ENCODE measurements at regions not wholly inside any gene's neighbourhood (a gene's known extent, or its start where the extent isn't known, plus 50 kb on each side); places are given as distances from the start of the nearest gene placed in this dataset.
"Not testable (repeated sequence)": the region's sequence is repeated elsewhere in the genome, so short reads cannot be mapped to it uniquely, and the experiment has no call there.

GRCh38 chr6:130716466-130716865 is 110.7 kb upstream of the SMLR1 start:
- TF ChIP-seq CTCF (IDR thresholded peaks at IDR 0.05), result no peak
- no peak for TF ChIP-seq POLR2A (IDR thresholded peaks at IDR 0.05)
- 90 to 93% methylated on average over 3 of the region's 3 CpGs for WGBS, 2 donors
- no peaks in the 10 kb centered on the region for H3K4me1 ChIP-seq
- no peaks in the 10 kb centered on the region for H3K27me3 ChIP-seq
- H3K9me3 ChIP-seq, result no peaks in the 10 kb centered on the region
- intact Hi-C loops (cut with DNase I; ENCODE audit: low total_unique reads), result no loop called here
- no peak for DNase-seq
- no peak overlapping the region for H3K4me3 ChIP-seq
- no peak overlapping the region for H3K27ac ChIP-seq
- no peaks in the 10 kb centered on the region for H3K36me3 ChIP-seq (ENCODE audit: low read depth, missing control alignments)

GRCh38 chr6:130717657-130718056 is 109.5 kb upstream of the SMLR1 start:
- Histone ChIP-seq H3K27ac (no peak overlapping the region), H3K4me3 (no peak overlapping the region), H3K9me3 (no peaks in the 10 kb centered on the region), H3K36me3 (ENCODE audit: low read depth, missing control alignments) (no peaks in the 10 kb centered on the region), H3K27me3 (no peaks in the 10 kb centered on the region), H3K4me1 (no peaks in the 10 kb centered on the region)
- 83 to 100% methylated on average over 1 of the region's 1 CpG for WGBS, 2 donors
- intact Hi-C loops (cut with DNase I; ENCODE audit: low total_unique reads), result no loop called here
- DNase-seq, result no peak
- TF ChIP-seq CTCF (IDR thresholded peaks at IDR 0.05), result no peak
- no peak for TF ChIP-seq POLR2A (IDR thresholded peaks at IDR 0.05)

- no peaks in the 10 kb centered on the region for H3K27me3 ChIP-seq
- H3K4me3 ChIP-seq, result no peak overlapping the region
- H3K9me3 ChIP-seq, result no peaks in the 10 kb centered on the region
- TF ChIP-seq CTCF (IDR thresholded peaks at IDR 0.05), result no peak
- H3K36me3 ChIP-seq (ENCODE audit: low read depth, missing control alignments), result no peaks in the 10 kb centered on the region
- H3K4me1 ChIP-seq, result no peaks in the 10 kb centered on the region
- no peak overlapping the region for H3K27ac ChIP-seq
- DNase-seq, result no peak
- intact Hi-C loops (cut with DNase I; ENCODE audit: low total_unique reads), result no loop called here
Observed at GRCh38 chr6:130720076-130720715, 107.0 kb upstream of the SMLR1 start.

- no peak overlapping the region for H3K27ac ChIP-seq
- no peak overlapping the region for H3K4me3 ChIP-seq
- no peak for DNase-seq
- no peaks in the 10 kb centered on the region for H3K36me3 ChIP-seq (ENCODE audit: low read depth, missing control alignments)
- no peaks in the 10 kb centered on the region for H3K27me3 ChIP-seq
- no peaks in the 10 kb centered on the region for H3K4me1 ChIP-seq
- intact Hi-C loops (cut with DNase I; ENCODE audit: low total_unique reads), result no loop called here
- TF ChIP-seq CTCF (IDR thresholded peaks at IDR 0.05), result no peak
- no peak for TF ChIP-seq POLR2A (IDR thresholded peaks at IDR 0.05)
- H3K9me3 ChIP-seq, result no peaks in the 10 kb centered on the region
Observed at GRCh38 chr6:130724089-130724488, 103.1 kb upstream of the SMLR1 start.

GRCh38 chr6:130725551-130725950 is 101.7 kb upstream of the SMLR1 start:
- no peaks in the 10 kb centered on the region for H3K4me1 ChIP-seq
- intact Hi-C loops (cut with DNase I; ENCODE audit: low total_unique reads), result no loop called here
- H3K9me3 ChIP-seq, result no peaks in the 10 kb centered on the region
- no peaks in the 10 kb centered on the region for H3K27me3 ChIP-seq
- H3K36me3 ChIP-seq (ENCODE audit: low read depth, missing control alignments), result no peaks in the 10 kb centered on the region
- TF ChIP-seq POLR2A (IDR thresholded peaks at IDR 0.05), result no peak
- no peak for TF ChIP-seq CTCF (IDR thresholded peaks at IDR 0.05)
- no peak overlapping the region for H3K27ac ChIP-seq
- no peak for DNase-seq
- no peak overlapping the region for H3K4me3 ChIP-seq

- H3K9me3 ChIP-seq; DNase-seq; H3K4me1 ChIP-seq; H3K27me3 ChIP-seq; intact Hi-C loops (cut with DNase I; ENCODE audit: low total_unique reads); H3K27ac ChIP-seq; H3K36me3 ChIP-seq (ENCODE audit: low read depth, missing control alignments); H3K4me3 ChIP-seq: not testable (repeated sequence)
- WGBS, 2 donors, result 92 to 94% methylated on average over 2 of the region's 2 CpGs
Observed at GRCh38 chr6:130728064-130728463, 99.1 kb upstream of the SMLR1 start.
